Right lobe of liver (tissue), 4 donors: ENCODE measurements at regions not wholly inside any gene's neighbourhood (a gene's known extent, or its start where the extent isn't known, plus 50 kb on each side); places are given as distances from the start of the nearest gene placed in this dataset.

Experiments used
- POLR2A ChIP-seq: fragments of 450-650 bp; IDR thresholded peaks from one replicate; pipeline ENCODE4 v1.6.1; 2017; ENCODE audit warnings: antibody characterized with exemption, mild to moderate bottlenecking
- TF ChIP-seq, protein P1 (sequence below), 4 donors: fragments of 200-600 bp in 3 of 4; fragments of 450-650 bp in 1 of 4; IDR thresholded peaks; one replicate each; pipeline versions ENCODE4 v1.5.1 to v1.8.0; 2016 to 2022; ENCODE audit warnings: antibody characterized with exemption in 4 of 4, mild to moderate bottlenecking in 2 of 4
- donor health status: DM: no; HTN: no; CAD: no.
- donor health status: DM: no; HTN: no; CAD: no.
- donor health status: DM: no; HTN: yes; CAD: no.

- TF ChIP-seq POLR2A: no peak
- TF ChIP-seq, protein P1, sequence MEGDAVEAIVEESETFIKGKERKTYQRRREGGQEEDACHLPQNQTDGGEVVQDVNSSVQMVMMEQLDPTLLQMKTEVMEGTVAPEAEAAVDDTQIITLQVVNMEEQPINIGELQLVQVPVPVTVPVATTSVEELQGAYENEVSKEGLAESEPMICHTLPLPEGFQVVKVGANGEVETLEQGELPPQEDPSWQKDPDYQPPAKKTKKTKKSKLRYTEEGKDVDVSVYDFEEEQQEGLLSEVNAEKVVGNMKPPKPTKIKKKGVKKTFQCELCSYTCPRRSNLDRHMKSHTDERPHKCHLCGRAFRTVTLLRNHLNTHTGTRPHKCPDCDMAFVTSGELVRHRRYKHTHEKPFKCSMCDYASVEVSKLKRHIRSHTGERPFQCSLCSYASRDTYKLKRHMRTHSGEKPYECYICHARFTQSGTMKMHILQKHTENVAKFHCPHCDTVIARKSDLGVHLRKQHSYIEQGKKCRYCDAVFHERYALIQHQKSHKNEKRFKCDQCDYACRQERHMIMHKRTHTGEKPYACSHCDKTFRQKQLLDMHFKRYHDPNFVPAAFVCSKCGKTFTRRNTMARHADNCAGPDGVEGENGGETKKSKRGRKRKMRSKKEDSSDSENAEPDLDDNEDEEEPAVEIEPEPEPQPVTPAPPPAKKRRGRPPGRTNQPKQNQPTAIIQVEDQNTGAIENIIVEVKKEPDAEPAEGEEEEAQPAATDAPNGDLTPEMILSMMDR (IDR thresholded peaks at IDR 0.05): no peak
These were observed 439.3 kb downstream of the ADRA2A start for GRCh38 chr10:111516144-111516543.
